Endodermal cell (in vitro differentiated cells): ENCODE measurements at regions not wholly inside any gene's neighbourhood (a gene's known extent, or its start where the extent isn't known, plus 50 kb on each side); places are given as distances from the start of the nearest gene placed in this dataset.

ENCODE experiments used
- DNase-seq: peaks from one replicate; pipeline ENCODE4 v3.0.0-alpha.2; 2017
- H3K27ac ChIP-seq: 2 replicates; pipeline ENCODE4 v1.5.1; 2013; ENCODE audit warnings: mild to moderate bottlenecking, low read depth, low read length, moderate library complexity
- H3K27me3 ChIP-seq: 2 replicates; pipeline ENCODE4 v1.6.1; 2013; ENCODE audit warnings: mild to moderate bottlenecking, low read length, moderate library complexity; ENCODE audit not compliant: insufficient read depth, control insufficient read depth, poor library complexity, severe bottlenecking
- H3K36me3 ChIP-seq: 2 replicates; pipeline ENCODE4 v1.7.0; 2013; ENCODE audit warnings: mild to moderate bottlenecking, low read length, moderate library complexity; ENCODE audit not compliant: control insufficient read depth, insufficient read depth
- H3K4me1 ChIP-seq: one replicate; pipeline ENCODE4 v1.7.0; 2013; ENCODE audit warnings: low read length; ENCODE audit not compliant: control insufficient read depth, insufficient read depth
- H3K4me3 ChIP-seq: 2 replicates; pipeline ENCODE4 v1.5.1; 2013; ENCODE audit warnings: mild to moderate bottlenecking, low read length, moderate library complexity
- H3K9ac ChIP-seq: 2 replicates; pipeline ENCODE4 v1.6.1; 2013; ENCODE audit warnings: mild to moderate bottlenecking, low read length, moderate library complexity; ENCODE audit not compliant: poor library complexity, severe bottlenecking; ENCODE audit errors: extremely low read depth
- H3K9me3 ChIP-seq: 2 replicates; pipeline ENCODE4 v1.6.1; 2013; ENCODE audit warnings: mild to moderate bottlenecking, low read length, moderate library complexity; ENCODE audit not compliant: control insufficient read depth
- H3K27ac Mint-ChIP-seq: 2 replicates; pipeline ENCODE4 v1.8.0; 2020; ENCODE audit warnings: mixed read lengths
- H3K27me3 Mint-ChIP-seq: 2 replicates; pipeline ENCODE4 v1.8.0; 2021; ENCODE audit warnings: mild to moderate bottlenecking, mixed read lengths; ENCODE audit not compliant: insufficient read depth
- H3K36me3 Mint-ChIP-seq: 2 replicates; pipeline ENCODE4 v1.8.0; 2020; ENCODE audit warnings: low read depth, mixed read lengths
- H3K4me1 Mint-ChIP-seq: 2 replicates; pipeline ENCODE4 v1.8.0; 2020; ENCODE audit warnings: mixed read lengths
- H3K4me3 Mint-ChIP-seq: 2 replicates; pipeline ENCODE4 v1.8.0; 2020; ENCODE audit warnings: mild to moderate bottlenecking, moderate library complexity, mixed read lengths
- H3K9me3 Mint-ChIP-seq: 2 replicates; pipeline ENCODE4 v1.8.0; 2020; ENCODE audit warnings: mild to moderate bottlenecking, mixed read lengths
- WGBS, 2 experiments: methylation state at CpG; one replicate each; pipeline versions ENCODE4 v1.1.5 to v1.1.7; 2013; ENCODE audit warnings: missing lambda C conversion rate in 2 of 2, mixed read lengths in 1 of 2; ENCODE audit not compliant: insufficient coverage in 1 of 2, insufficient read length in 1 of 2; 5-methylcytosine and 5-hydroxymethylcytosine counted together
- TF ChIP-seq, protein P1 (sequence below): fragments of 200-600 bp; sonication (generic); conservative IDR thresholded peaks from 2 replicates; pipeline ENCODE4 v1.5.0; 2021; ENCODE audit warnings: antibody characterized with exemption, mild to moderate bottlenecking

DNA sequence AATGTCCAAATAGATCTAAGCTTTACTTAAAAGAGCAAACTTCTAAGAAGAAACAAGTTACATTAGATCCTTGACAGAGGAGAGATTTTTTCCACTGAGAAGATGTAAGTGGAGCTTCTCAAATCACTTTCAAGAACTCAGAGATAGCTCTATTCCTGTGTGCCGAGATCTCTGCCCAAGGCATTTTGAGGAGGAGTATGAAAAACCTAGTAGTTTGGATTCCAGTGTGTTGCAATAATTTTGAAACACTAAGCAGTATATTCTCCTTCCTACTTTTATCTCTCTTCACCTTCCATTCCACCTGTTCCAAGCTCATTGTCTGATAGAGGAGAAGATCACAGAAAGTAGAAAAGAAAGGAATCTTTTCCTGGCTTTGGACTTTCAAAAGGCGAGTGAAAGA is 192.0 kb upstream of the TANK start:
- Mint-ChIP-seq H3K4me1 (peaks cover 3% of the 10 kb centered on the region), H3K4me3 (no peak overlapping the region), H3K9me3 (no peaks in the 10 kb centered on the region), H3K36me3 (no peaks in the 10 kb centered on the region), H3K27ac (no peak overlapping the region), H3K27me3 (no peaks in the 10 kb centered on the region)
- Histone ChIP-seq H3K9me3 (no peaks in the 10 kb centered on the region), H3K4me3 (no peak overlapping the region), H3K4me1 (peaks cover 2% of the 10 kb centered on the region), H3K36me3 (no peaks in the 10 kb centered on the region), H3K9ac (no peak overlapping the region), H3K27me3 (no peaks in the 10 kb centered on the region), H3K27ac (no peak overlapping the region)
- no peak for DNase-seq
- 0% methylated on average over 1 of the region's 2 CpGs; no CpG with 5 or more reads in 1 of the 2 experiments for WGBS, 2 experiments
- TF ChIP-seq, protein P1, sequence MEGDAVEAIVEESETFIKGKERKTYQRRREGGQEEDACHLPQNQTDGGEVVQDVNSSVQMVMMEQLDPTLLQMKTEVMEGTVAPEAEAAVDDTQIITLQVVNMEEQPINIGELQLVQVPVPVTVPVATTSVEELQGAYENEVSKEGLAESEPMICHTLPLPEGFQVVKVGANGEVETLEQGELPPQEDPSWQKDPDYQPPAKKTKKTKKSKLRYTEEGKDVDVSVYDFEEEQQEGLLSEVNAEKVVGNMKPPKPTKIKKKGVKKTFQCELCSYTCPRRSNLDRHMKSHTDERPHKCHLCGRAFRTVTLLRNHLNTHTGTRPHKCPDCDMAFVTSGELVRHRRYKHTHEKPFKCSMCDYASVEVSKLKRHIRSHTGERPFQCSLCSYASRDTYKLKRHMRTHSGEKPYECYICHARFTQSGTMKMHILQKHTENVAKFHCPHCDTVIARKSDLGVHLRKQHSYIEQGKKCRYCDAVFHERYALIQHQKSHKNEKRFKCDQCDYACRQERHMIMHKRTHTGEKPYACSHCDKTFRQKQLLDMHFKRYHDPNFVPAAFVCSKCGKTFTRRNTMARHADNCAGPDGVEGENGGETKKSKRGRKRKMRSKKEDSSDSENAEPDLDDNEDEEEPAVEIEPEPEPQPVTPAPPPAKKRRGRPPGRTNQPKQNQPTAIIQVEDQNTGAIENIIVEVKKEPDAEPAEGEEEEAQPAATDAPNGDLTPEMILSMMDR, result no peak

DNA sequence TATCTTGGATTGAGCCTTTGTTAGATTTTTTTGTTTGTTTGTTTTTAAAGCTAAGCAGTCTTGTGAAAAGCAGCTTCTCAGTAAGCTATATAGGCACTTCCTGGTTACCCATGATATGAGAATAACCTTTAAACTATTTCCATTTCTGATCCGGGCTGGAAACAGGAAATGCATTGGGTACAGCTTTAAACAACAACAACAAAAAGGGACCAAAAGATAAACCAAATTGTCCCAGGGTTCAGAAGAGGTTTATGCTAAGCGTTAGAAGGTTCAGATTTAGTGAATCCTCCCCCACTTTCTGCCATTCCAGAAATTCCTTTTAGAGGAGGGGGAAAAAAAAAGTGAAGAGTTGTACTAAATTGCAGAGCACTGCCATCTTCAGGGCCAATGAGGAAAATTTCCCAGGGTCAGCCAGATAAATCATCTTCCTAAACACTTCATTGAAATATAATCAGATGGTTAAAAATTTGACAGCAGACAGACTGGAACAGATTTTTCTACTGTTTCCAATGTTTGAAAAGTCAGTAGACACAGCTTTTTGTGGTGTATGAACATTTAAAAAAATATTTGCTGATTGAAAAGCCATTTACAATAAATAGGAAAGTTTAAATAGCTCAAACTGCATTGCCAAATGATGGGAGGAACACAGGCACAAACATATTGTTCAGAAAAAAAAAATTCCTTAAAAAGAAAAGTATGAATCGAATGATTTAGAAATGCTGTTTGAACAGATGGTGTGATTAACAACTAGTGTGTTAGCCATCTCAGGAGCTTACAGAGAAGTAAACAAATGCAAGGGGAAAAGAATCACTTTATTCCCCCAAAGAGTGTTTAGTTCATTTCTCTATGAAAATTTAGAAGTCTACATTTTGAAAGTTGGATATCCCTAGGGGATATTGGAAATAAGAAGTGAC is 189.9 kb upstream of the TANK start:
- Mint-ChIP-seq H3K9me3 (no peaks in the 10 kb centered on the region), H3K27me3 (no peaks in the 10 kb centered on the region), H3K4me1 (peaks cover 3% of the 10 kb centered on the region), H3K36me3 (no peaks in the 10 kb centered on the region), H3K4me3 (peak overlapping the region; percentile 40), H3K27ac (peak overlapping the region; percentile 99)
- Histone ChIP-seq H3K4me1 (peaks cover 2% of the 10 kb centered on the region), H3K27me3 (no peaks in the 10 kb centered on the region), H3K9me3 (no peaks in the 10 kb centered on the region), H3K9ac (no peak overlapping the region), H3K4me3 (no peak overlapping the region), H3K36me3 (no peaks in the 10 kb centered on the region), H3K27ac (no peak overlapping the region)
- WGBS, 2 experiments, result 9 to 11% methylated on average over 2 to 3 of the region's 3 CpGs
- peak; percentile 69 for DNase-seq
- TF ChIP-seq, protein P1, result peak; percentile 88

DNA sequence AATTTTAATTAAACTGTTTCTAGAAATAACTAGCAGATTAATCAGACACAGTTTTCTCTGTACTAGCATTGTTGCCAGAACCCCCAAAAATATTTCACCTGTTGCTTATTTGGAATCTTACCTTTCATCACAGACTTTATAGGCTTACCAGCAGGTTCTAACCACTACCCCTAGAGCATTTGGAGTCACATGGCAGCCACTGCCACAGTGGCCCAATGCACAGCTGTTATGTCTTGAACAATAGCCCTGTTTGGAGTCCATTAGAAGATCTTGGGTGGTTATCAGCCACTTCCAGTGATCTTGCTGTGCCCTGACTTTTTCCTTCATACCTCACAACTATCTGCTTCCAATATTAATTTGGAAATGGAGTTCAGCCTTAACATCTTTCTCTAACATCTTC is 186.2 kb upstream of the TANK start:
- H3K4me1 ChIP-seq, result peaks cover 2% of the 10 kb centered on the region
- no peak overlapping the region for H3K4me3 ChIP-seq
- TF ChIP-seq, protein P1, result peak; percentile 43
- H3K9ac ChIP-seq, result no peak overlapping the region
- Mint-ChIP-seq H3K9me3 (peaks cover 4% of the 10 kb centered on the region), H3K27ac (no peak overlapping the region), H3K4me1 (peaks cover 3% of the 10 kb centered on the region), H3K36me3 (no peaks in the 10 kb centered on the region), H3K27me3 (no peaks in the 10 kb centered on the region), H3K4me3 (no peak overlapping the region)
- DNase-seq, result no peak
- no peak overlapping the region for H3K27ac ChIP-seq
- no peaks in the 10 kb centered on the region for H3K36me3 ChIP-seq
- no peaks in the 10 kb centered on the region for H3K27me3 ChIP-seq
- peaks cover 6% of the 10 kb centered on the region for H3K9me3 ChIP-seq
